ENCODE measurements at regions not wholly inside any gene's neighbourhood (a gene's known extent, or its start where the extent isn't known, plus 50 kb on each side); places are given as distances from the start of the nearest gene placed in this dataset.

GRCh38 chr17:17417718-17418181, 59.0 kb upstream of the MED9 start (continued):
- TF ChIP-seq CHD7 (IDR thresholded peaks at IDR 0.05; ENCODE audit: low read depth, low read length) (no peak), HLTF (IDR thresholded peaks at IDR 0.05) (no peak), CBFA2T2 (conservative IDR thresholded peaks at IDR 0.05) (peak; percentile 90), ZNF780A (CRISPR knock-in tag; IDR thresholded peaks at IDR 0.05) (no peak), PPARD (CRISPR knock-in tag; IDR thresholded peaks at IDR 0.05) (0 out of 2 replicates have a peak, but pooled peaks have one; percentile 19), NR2C1 (IDR thresholded peaks at IDR 0.05) (no peak), NR2C1 (tag; IDR thresholded peaks at IDR 0.05) (peak; percentile 90), GMEB1 (CRISPR knock-in tag; IDR thresholded peaks at IDR 0.05) (peak; percentile 66), BRF2 (IDR thresholded peaks at IDR 0.05; ENCODE audit: borderline replicate concordance, insufficient read depth, insufficient read length) (no peak), CREB1 (IDR thresholded peaks at IDR 0.05) (no peak), CREB1 (CRISPR knock-in tag; IDR thresholded peaks at IDR 0.05) (no peak)
- TF ChIP-seq, protein P1, sequence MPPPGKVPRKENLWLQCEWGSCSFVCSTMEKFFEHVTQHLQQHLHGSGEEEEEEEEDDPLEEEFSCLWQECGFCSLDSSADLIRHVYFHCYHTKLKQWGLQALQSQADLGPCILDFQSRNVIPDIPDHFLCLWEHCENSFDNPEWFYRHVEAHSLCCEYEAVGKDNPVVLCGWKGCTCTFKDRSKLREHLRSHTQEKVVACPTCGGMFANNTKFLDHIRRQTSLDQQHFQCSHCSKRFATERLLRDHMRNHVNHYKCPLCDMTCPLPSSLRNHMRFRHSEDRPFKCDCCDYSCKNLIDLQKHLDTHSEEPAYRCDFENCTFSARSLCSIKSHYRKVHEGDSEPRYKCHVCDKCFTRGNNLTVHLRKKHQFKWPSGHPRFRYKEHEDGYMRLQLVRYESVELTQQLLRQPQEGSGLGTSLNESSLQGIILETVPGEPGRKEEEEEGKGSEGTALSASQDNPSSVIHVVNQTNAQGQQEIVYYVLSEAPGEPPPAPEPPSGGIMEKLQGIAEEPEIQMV (tag; conservative IDR thresholded peaks at IDR 0.05; ENCODE audit: low read depth) = peak; percentile 90
